ENCODE measurements at regions not wholly inside any gene's neighbourhood (a gene's known extent, or its start where the extent isn't known, plus 50 kb on each side); places are given as distances from the start of the nearest gene placed in this dataset.

GRCh38 chr13:22018076-22018835, 347.4 kb downstream of the FGF9 start:
- no peaks in the 10 kb centered on the region for H3K9me3 ChIP-seq
- no peak for DNase-seq
- intact Hi-C loops (cut with DNase I; ENCODE audit: low total_unique reads), result no loop called here
- no peak overlapping the region for H3K4me3 ChIP-seq
- no peaks in the 10 kb centered on the region for H3K36me3 ChIP-seq (ENCODE audit: low read depth, missing control alignments)
- TF ChIP-seq POLR2A (IDR thresholded peaks at IDR 0.05), result no peak
- no peak for TF ChIP-seq CTCF (IDR thresholded peaks at IDR 0.05)
- no peaks in the 10 kb centered on the region for H3K27me3 ChIP-seq
- H3K27ac ChIP-seq, result no peak overlapping the region
- H3K4me1 ChIP-seq, result no peaks in the 10 kb centered on the region
- WGBS, 2 donors, result 86 to 91% methylated on average over 14 of the region's 14 CpGs

- TF ChIP-seq POLR2A (IDR thresholded peaks at IDR 0.05) (no peak), CTCF (IDR thresholded peaks at IDR 0.05) (no peak)
These were observed 347.9 kb downstream of the FGF9 start for GRCh38 chr13:22018836-22019210.

GRCh38 chr13:22024381-22024994, 353.6 kb downstream of the FGF9 start:
- Histone ChIP-seq H3K9me3 (no peaks in the 10 kb centered on the region), H3K4me1 (no peaks in the 10 kb centered on the region), H3K27me3 (no peaks in the 10 kb centered on the region), H3K27ac (no peak overlapping the region), H3K4me3 (no peak overlapping the region), H3K36me3 (ENCODE audit: low read depth, missing control alignments) (no peaks in the 10 kb centered on the region)
- 89 to 93% methylated on average over 8 of the region's 8 CpGs for WGBS, 2 donors
- intact Hi-C loops (cut with DNase I; ENCODE audit: low total_unique reads), result no loop called here
- DNase-seq, result no peak
- TF ChIP-seq POLR2A (IDR thresholded peaks at IDR 0.05) (no peak), CTCF (IDR thresholded peaks at IDR 0.05) (no peak)

More at GRCh38 chr13:22018836-22019210, 347.9 kb downstream of the FGF9 start:
- no peak overlapping the region for H3K27ac ChIP-seq
- WGBS, 2 donors, result 81 to 84% methylated on average over 4 of the region's 4 CpGs
- no peak for DNase-seq
- H3K4me1 ChIP-seq, result no peaks in the 10 kb centered on the region
- H3K4me3 ChIP-seq, result no peak overlapping the region
- H3K27me3 ChIP-seq, result no peaks in the 10 kb centered on the region
- intact Hi-C loops (cut with DNase I; ENCODE audit: low total_unique reads), result no loop called here
- no peaks in the 10 kb centered on the region for H3K9me3 ChIP-seq
- H3K36me3 ChIP-seq (ENCODE audit: low read depth, missing control alignments), result no peaks in the 10 kb centered on the region

- H3K27me3 ChIP-seq, result no peaks in the 10 kb centered on the region
- DNase-seq, result no peak
- 84 to 91% methylated on average over 8 of the region's 8 CpGs for WGBS, 2 donors
- no peaks in the 10 kb centered on the region for H3K36me3 ChIP-seq (ENCODE audit: low read depth, missing control alignments)
- TF ChIP-seq POLR2A (IDR thresholded peaks at IDR 0.05), result no peak
- no peak for TF ChIP-seq CTCF (IDR thresholded peaks at IDR 0.05)
- H3K4me3 ChIP-seq, result no peak overlapping the region
- no peaks in the 10 kb centered on the region for H3K4me1 ChIP-seq
- no peaks in the 10 kb centered on the region for H3K9me3 ChIP-seq
- intact Hi-C loops (cut with DNase I; ENCODE audit: low total_unique reads), result no loop called here
- no peak overlapping the region for H3K27ac ChIP-seq
These were observed 356.7 kb downstream of the FGF9 start for GRCh38 chr13:22027566-22027965.

- Histone ChIP-seq H3K27ac (no peak overlapping the region), H3K4me3 (no peak overlapping the region), H3K36me3 (ENCODE audit: low read depth, missing control alignments) (no peaks in the 10 kb centered on the region), H3K27me3 (no peaks in the 10 kb centered on the region), H3K4me1 (no peaks in the 10 kb centered on the region), H3K9me3 (no peaks in the 10 kb centered on the region)
- intact Hi-C loops (cut with DNase I; ENCODE audit: low total_unique reads), result no loop called here
- no peak for DNase-seq
- 85 to 88% methylated on average over 7 of the region's 7 CpGs for WGBS, 2 donors
- TF ChIP-seq POLR2A (IDR thresholded peaks at IDR 0.05) (no peak), CTCF (IDR thresholded peaks at IDR 0.05) (no peak)
These were observed 358.0 kb downstream of the FGF9 start for GRCh38 chr13:22028831-22029230.

All from testis (tissue), 2 donors.